ENCODE measurements at regions not wholly inside any gene's neighbourhood (a gene's known extent, or its start where the extent isn't known, plus 50 kb on each side); places are given as distances from the start of the nearest gene placed in this dataset.

GRCh38 chr6:15897063-15897876, 231.6 kb upstream of the MYLIP start:
- Histone ChIP-seq H2BK5ac (ENCODE audit: low read length) (no peak overlapping the region), H3K9me3 (replicated peaks in 1 of 2; ENCODE audit: control insufficient read depth in 2 of 2, insufficient read depth in 1 of 2, low read depth in 1 of 2, low read length in 2 of 2) (no peaks in the 10 kb centered on the region), H3K4me3 (ENCODE audit: low read length in 2 of 2) (no peak overlapping the region), H3K14ac (ENCODE audit: low read length) (no peak overlapping the region), H2AK5ac (ENCODE audit: low read depth, low read length) (no peak overlapping the region), H3K9ac (ENCODE audit: low read depth, low read length, poor library complexity) (no peak overlapping the region), H3K18ac (ENCODE audit: low read length) (no peak overlapping the region), H2AFZ (ENCODE audit: low read length) (no peak overlapping the region), H2BK15ac (ENCODE audit: low read length) (no peak overlapping the region), H3K23ac (ENCODE audit: low read depth, low read length, poor library complexity) (no peak overlapping the region), H3K4me2 (ENCODE audit: insufficient read depth, low read length, poor library complexity, severe bottlenecking) (no peak overlapping the region), H4K91ac (ENCODE audit: low read depth, low read length, poor library complexity) (no peak overlapping the region), H3K4ac (ENCODE audit: low read length) (no peak overlapping the region), H3K36me3 (replicated peaks in 1 of 2; ENCODE audit: control insufficient read depth in 2 of 2, insufficient read depth in 2 of 2, low read length in 2 of 2) (no peaks in the 10 kb centered on the region), H4K8ac (ENCODE audit: low read depth, low read length) (no peak overlapping the region), H2BK120ac (ENCODE audit: low read depth, low read length) (no peak overlapping the region), H3K4me1 (ENCODE audit: control insufficient read depth in 2 of 2, insufficient read depth in 1 of 2, low read depth in 1 of 2, low read length in 2 of 2) (no peaks in the 10 kb centered on the region), H3K27ac (replicated peaks; ENCODE audit: low read length) (no peak overlapping the region), H2BK12ac (ENCODE audit: low read length) (no peak overlapping the region), H3K27me3 (ENCODE audit: control insufficient read depth in 3 of 3, insufficient read depth in 3 of 3, low read depth in 1 of 3, low read length in 3 of 3) (no peaks in the 10 kb centered on the region), H3K79me1 (ENCODE audit: low read depth, low read length) (no peaks in the 10 kb centered on the region)
- no CpG with 5 or more reads among the region's 8 CpGs for WGBS, 2 donors (ENCODE audit: extremely low coverage in 2 of 2, insufficient read length in 2 of 2, insufficient replicate concordance in 1 of 2)
- DNase-seq (ENCODE audit: low spot score) = no peak

- DNase-seq (ENCODE audit: low spot score) = no peak
- H3K27ac ChIP-seq (replicated peaks; ENCODE audit: low read length) = no peak overlapping the region
- no peak overlapping the region for H2AK5ac ChIP-seq (ENCODE audit: low read depth, low read length)
- H3K79me1 ChIP-seq (ENCODE audit: low read depth, low read length) = no peaks in the 10 kb centered on the region
- no peak overlapping the region for H3K23ac ChIP-seq (ENCODE audit: low read depth, low read length, poor library complexity)
- no peak overlapping the region for H3K9ac ChIP-seq (ENCODE audit: low read depth, low read length, poor library complexity)
- H3K4me2 ChIP-seq (ENCODE audit: insufficient read depth, low read length, poor library complexity, severe bottlenecking) = no peak overlapping the region
- no peak overlapping the region for H3K18ac ChIP-seq (ENCODE audit: low read length)
- no peaks in the 10 kb centered on the region for H3K27me3 ChIP-seq (ENCODE audit: control insufficient read depth in 3 of 3, insufficient read depth in 3 of 3, low read depth in 1 of 3, low read length in 3 of 3)
- H2AFZ ChIP-seq (ENCODE audit: low read length) = no peak overlapping the region
- H3K4me3 ChIP-seq (ENCODE audit: low read length in 2 of 2) = no peak overlapping the region
- no peak overlapping the region for H3K14ac ChIP-seq (ENCODE audit: low read length)
- H3K36me3 ChIP-seq (replicated peaks in 1 of 2; ENCODE audit: control insufficient read depth in 2 of 2, insufficient read depth in 2 of 2, low read length in 2 of 2) = no peaks in the 10 kb centered on the region
- H3K4me1 ChIP-seq (ENCODE audit: control insufficient read depth in 2 of 2, insufficient read depth in 1 of 2, low read depth in 1 of 2, low read length in 2 of 2) = no peaks in the 10 kb centered on the region
- H3K9me3 ChIP-seq (replicated peaks in 1 of 2; ENCODE audit: control insufficient read depth in 2 of 2, insufficient read depth in 1 of 2, low read depth in 1 of 2, low read length in 2 of 2) = no peaks in the 10 kb centered on the region
- H2BK15ac ChIP-seq (ENCODE audit: low read length) = no peak overlapping the region
- H2BK120ac ChIP-seq (ENCODE audit: low read depth, low read length) = no peak overlapping the region
- no peak overlapping the region for H2BK12ac ChIP-seq (ENCODE audit: low read length)
- H4K91ac ChIP-seq (ENCODE audit: low read depth, low read length, poor library complexity) = no peak overlapping the region
- H2BK5ac ChIP-seq (ENCODE audit: low read length) = no peak overlapping the region
- no CpG with 5 or more reads among the region's 4 CpGs for WGBS, 2 donors (ENCODE audit: extremely low coverage in 2 of 2, insufficient read length in 2 of 2, insufficient replicate concordance in 1 of 2)
- no peak overlapping the region for H4K8ac ChIP-seq (ENCODE audit: low read depth, low read length)
- no peak overlapping the region for H3K4ac ChIP-seq (ENCODE audit: low read length)
These were observed 232.3 kb upstream of the DTNBP1 start for GRCh38 chr6:15894973-15895725.

- no peaks in the 10 kb centered on the region for H3K27me3 ChIP-seq (ENCODE audit: control insufficient read depth in 3 of 3, insufficient read depth in 3 of 3, low read depth in 1 of 3, low read length in 3 of 3)
- no peak overlapping the region for H3K14ac ChIP-seq (ENCODE audit: low read length)
- no peak overlapping the region for H3K18ac ChIP-seq (ENCODE audit: low read length)
- no peaks in the 10 kb centered on the region for H3K4me1 ChIP-seq (ENCODE audit: control insufficient read depth in 2 of 2, insufficient read depth in 1 of 2, low read depth in 1 of 2, low read length in 2 of 2)
- no peak overlapping the region for H3K4ac ChIP-seq (ENCODE audit: low read length)
- WGBS, 2 donors (ENCODE audit: extremely low coverage in 2 of 2, insufficient read length in 2 of 2, insufficient replicate concordance in 1 of 2) = no CpG with 5 or more reads among the region's 5 CpGs
- no peak overlapping the region for H3K9ac ChIP-seq (ENCODE audit: low read depth, low read length, poor library complexity)
- H4K91ac ChIP-seq (ENCODE audit: low read depth, low read length, poor library complexity) = no peak overlapping the region
- H3K36me3 ChIP-seq (replicated peaks in 1 of 2; ENCODE audit: control insufficient read depth in 2 of 2, insufficient read depth in 2 of 2, low read length in 2 of 2) = no peaks in the 10 kb centered on the region
- no peaks in the 10 kb centered on the region for H3K9me3 ChIP-seq (replicated peaks in 1 of 2; ENCODE audit: control insufficient read depth in 2 of 2, insufficient read depth in 1 of 2, low read depth in 1 of 2, low read length in 2 of 2)
- no peak overlapping the region for H3K4me3 ChIP-seq (ENCODE audit: low read length in 2 of 2)
- H2AFZ ChIP-seq (ENCODE audit: low read length) = no peak overlapping the region
- no peak for DNase-seq (ENCODE audit: low spot score)
- no peak overlapping the region for H2BK5ac ChIP-seq (ENCODE audit: low read length)
- H2BK12ac ChIP-seq (ENCODE audit: low read length) = no peak overlapping the region
- H2BK15ac ChIP-seq (ENCODE audit: low read length) = no peak overlapping the region
- H3K27ac ChIP-seq (replicated peaks; ENCODE audit: low read length) = no peak overlapping the region
- H3K23ac ChIP-seq (ENCODE audit: low read depth, low read length, poor library complexity) = no peak overlapping the region
- H3K4me2 ChIP-seq (ENCODE audit: insufficient read depth, low read length, poor library complexity, severe bottlenecking) = no peak overlapping the region
- no peak overlapping the region for H2BK120ac ChIP-seq (ENCODE audit: low read depth, low read length)
- H4K8ac ChIP-seq (ENCODE audit: low read depth, low read length) = no peak overlapping the region
- no peaks in the 10 kb centered on the region for H3K79me1 ChIP-seq (ENCODE audit: low read depth, low read length)
- no peak overlapping the region for H2AK5ac ChIP-seq (ENCODE audit: low read depth, low read length)
These were observed 230.9 kb upstream of the DTNBP1 start for GRCh38 chr6:15893556-15894253.

- H3K4me2 ChIP-seq (ENCODE audit: insufficient read depth, low read length, poor library complexity, severe bottlenecking) = no peak overlapping the region
- no peak overlapping the region for H4K8ac ChIP-seq (ENCODE audit: low read depth, low read length)
- no peaks in the 10 kb centered on the region for H3K4me1 ChIP-seq (ENCODE audit: control insufficient read depth in 2 of 2, insufficient read depth in 1 of 2, low read depth in 1 of 2, low read length in 2 of 2)
- DNase-seq (ENCODE audit: low spot score) = no peak
- no peak overlapping the region for H2BK120ac ChIP-seq (ENCODE audit: low read depth, low read length)
- no peak overlapping the region for H3K14ac ChIP-seq (ENCODE audit: low read length)
- no CpG with 5 or more reads among the region's 1 CpG for WGBS, 2 donors (ENCODE audit: extremely low coverage in 2 of 2, insufficient read length in 2 of 2, insufficient replicate concordance in 1 of 2)
- H2BK5ac ChIP-seq (ENCODE audit: low read length) = no peak overlapping the region
- no peak overlapping the region for H4K91ac ChIP-seq (ENCODE audit: low read depth, low read length, poor library complexity)
- H3K23ac ChIP-seq (ENCODE audit: low read depth, low read length, poor library complexity) = no peak overlapping the region
- H3K27me3 ChIP-seq (ENCODE audit: control insufficient read depth in 3 of 3, insufficient read depth in 3 of 3, low read depth in 1 of 3, low read length in 3 of 3) = no peaks in the 10 kb centered on the region
- no peaks in the 10 kb centered on the region for H3K79me1 ChIP-seq (ENCODE audit: low read depth, low read length)
- H2AK5ac ChIP-seq (ENCODE audit: low read depth, low read length) = no peak overlapping the region
- no peak overlapping the region for H2BK15ac ChIP-seq (ENCODE audit: low read length)
- H2BK12ac ChIP-seq (ENCODE audit: low read length) = no peak overlapping the region
- no peaks in the 10 kb centered on the region for H3K36me3 ChIP-seq (replicated peaks in 1 of 2; ENCODE audit: control insufficient read depth in 2 of 2, insufficient read depth in 2 of 2, low read length in 2 of 2)
- H3K4me3 ChIP-seq (ENCODE audit: low read length in 2 of 2) = no peak overlapping the region
- H3K9me3 ChIP-seq (replicated peaks in 1 of 2; ENCODE audit: control insufficient read depth in 2 of 2, insufficient read depth in 1 of 2, low read depth in 1 of 2, low read length in 2 of 2) = no peaks in the 10 kb centered on the region
- H3K9ac ChIP-seq (ENCODE audit: low read depth, low read length, poor library complexity) = no peak overlapping the region
- no peak overlapping the region for H3K18ac ChIP-seq (ENCODE audit: low read length)
- no peak overlapping the region for H3K27ac ChIP-seq (replicated peaks; ENCODE audit: low read length)
- no peak overlapping the region for H3K4ac ChIP-seq (ENCODE audit: low read length)
- H2AFZ ChIP-seq (ENCODE audit: low read length) = no peak overlapping the region
These were observed 229.5 kb upstream of the DTNBP1 start for GRCh38 chr6:15892369-15892768.
